A673 (cell line): ENCODE measurements at regions not wholly inside any gene's neighbourhood (a gene's known extent, or its start where the extent isn't known, plus 50 kb on each side); places are given as distances from the start of the nearest gene placed in this dataset.

Source experiments
- BruUV-seq: library from RNA; stranded (reverse); fragments of 400-500 nt; replicated peaks from 2 replicates; lab custom pipeline; 2021; lab: Mats Ljungman, UMichigan
- CTCF ChIA-PET: fragments of 300-600 bp; sonication (Branson Sonifier 250); formaldehyde crosslinking; loops from one replicate; lab custom pipeline; 2022; ENCODE audit warnings: antibody characterized with exemption; lab: Charles Lee
- POLR2A ChIA-PET: fragments of 300-600 bp; sonication (Branson Sonifier 250); formaldehyde crosslinking; loops from one replicate; lab custom pipeline; 2022; ENCODE audit warnings: antibody characterized with exemption; ENCODE audit not compliant: low non-redundant PET; lab: Charles Lee
- DNase-seq: peaks from one replicate; pipeline ENCODE4 v3.0.0-alpha.2; 2015; ENCODE audit warnings: low spot score
- H3K27ac ChIP-seq: fragments of 200-600 bp; sonication (generic); 2 replicates; pipeline ENCODE4 v1.5.1; 2016; ENCODE audit warnings: mixed run types, low read depth, mild to moderate bottlenecking, mixed read lengths, antibody characterized with exemption, low read length; ENCODE audit not compliant: poor library complexity, severe bottlenecking
- H3K27me3 ChIP-seq: fragments of 200-600 bp; sonication (generic); replicated peaks from 2 replicates; pipeline ENCODE4 v1.6.1; 2017; ENCODE audit warnings: mixed run types, low read depth, mild to moderate bottlenecking, mixed read lengths, antibody characterized with exemption, low read length; ENCODE audit not compliant: insufficient read depth, poor library complexity
- H3K36me3 ChIP-seq: fragments of 200-600 bp; sonication (generic); 2 replicates; pipeline ENCODE4 v1.6.1; 2016; ENCODE audit warnings: mixed run types, mild to moderate bottlenecking, mixed read lengths, antibody characterized with exemption, low read length; ENCODE audit not compliant: insufficient read depth, poor library complexity, severe bottlenecking
- H3K4me1 ChIP-seq: fragments of 200-600 bp; sonication (generic); 2 replicates; pipeline ENCODE4 v1.6.1; 2017; ENCODE audit warnings: mixed run types, mild to moderate bottlenecking, mixed read lengths, antibody characterized with exemption, low read length; ENCODE audit not compliant: insufficient read depth, poor library complexity, severe bottlenecking
- H3K4me3 ChIP-seq: fragments of 200-600 bp; sonication (generic); 2 replicates; pipeline ENCODE4 v1.5.1; 2016; ENCODE audit warnings: low read depth, mixed run types, mild to moderate bottlenecking, mixed read lengths, low read length; ENCODE audit not compliant: poor library complexity, severe bottlenecking
- H3K9me3 ChIP-seq: fragments of 200-600 bp; sonication (generic); 2 replicates; pipeline ENCODE4 v1.6.1; 2016; ENCODE audit warnings: mixed run types, low read depth, mild to moderate bottlenecking, mixed read lengths, antibody characterized with exemption, low read length; ENCODE audit not compliant: poor library complexity, severe bottlenecking
- CTCF ChIP-seq: fragments of 300-800, 200-600 bp; sonication (generic); conservative IDR thresholded peaks from 2 replicates; pipeline ENCODE4 v1.5.1; 2017; ENCODE audit warnings: low read depth, mild to moderate bottlenecking, antibody characterized with exemption, low read length, moderate library complexity, mixed read lengths
- EZH2 ChIP-seq: fragments of 200-600 bp; sonication (generic); IDR thresholded peaks from 2 replicates; pipeline ENCODE4 v1.6.1; 2017; ENCODE audit warnings: borderline replicate concordance, low read depth, mild to moderate bottlenecking, mixed read lengths, antibody characterized with exemption, low read length; ENCODE audit not compliant: poor library complexity, severe bottlenecking
- intact Hi-C: fragments of 100-400 bp; cut with micrococcal nuclease; formaldehyde crosslinking; loops from one replicate; pipeline ENCODE4 v1.10.0; 2022; ENCODE audit not compliant: unreplicated experiment

GRCh38 chrX:145751943-145752342 lies 65.7 kb upstream of the SLITRK2 start:
- CTCF ChIA-PET, result no interaction called here
- POLR2A ChIA-PET, result no interaction called here

More at GRCh38 chrX:145751943-145752342, 65.7 kb upstream of the SLITRK2 start:
- no peaks in the 10 kb centered on the region for H3K4me1 ChIP-seq
- no peak for DNase-seq
- H3K4me3 ChIP-seq, result no peak overlapping the region
- no peaks in the 10 kb centered on the region for H3K36me3 ChIP-seq
- H3K27me3 ChIP-seq, result no peaks in the 10 kb centered on the region
- H3K9me3 ChIP-seq, result no peaks in the 10 kb centered on the region
- BruUV-seq, result no TSS peak
- no peak for TF ChIP-seq EZH2
- no peak for TF ChIP-seq CTCF
- intact Hi-C loops, result no loop called here
- no peak overlapping the region for H3K27ac ChIP-seq
